Kidney epithelial cell (primary cell): ENCODE measurements at regions not wholly inside any gene's neighbourhood (a gene's known extent, or its start where the extent isn't known, plus 50 kb on each side); places are given as distances from the start of the nearest gene placed in this dataset.

Experiments
- DNase-seq: peaks from one replicate; pipeline ENCODE4 v3.0.0-alpha.2; 2010; ENCODE audit warnings: low read depth
- H3K27me3 ChIP-seq: 2 replicates; pipeline ENCODE4 v1.6.0; 2011; ENCODE audit warnings: low read length; ENCODE audit not compliant: control insufficient read depth, insufficient read depth
- H3K36me3 ChIP-seq: 2 replicates; pipeline ENCODE4 v1.5.1; 2011; ENCODE audit warnings: low read length; ENCODE audit not compliant: control insufficient read depth, insufficient read depth
- H3K4me3 ChIP-seq: 2 replicates; pipeline ENCODE4 v1.5.1; 2011; ENCODE audit warnings: low read depth, mild to moderate bottlenecking, control low read depth, low read length
- TF ChIP-seq, protein P1 (sequence below): IDR thresholded peaks from 2 replicates; pipeline ENCODE4 v1.5.1; 2011; ENCODE audit warnings: mild to moderate bottlenecking, moderate library complexity, low read length, control low read depth, inconsistent platforms; ENCODE audit not compliant: insufficient read depth, poor library complexity, severe bottlenecking

DNA sequence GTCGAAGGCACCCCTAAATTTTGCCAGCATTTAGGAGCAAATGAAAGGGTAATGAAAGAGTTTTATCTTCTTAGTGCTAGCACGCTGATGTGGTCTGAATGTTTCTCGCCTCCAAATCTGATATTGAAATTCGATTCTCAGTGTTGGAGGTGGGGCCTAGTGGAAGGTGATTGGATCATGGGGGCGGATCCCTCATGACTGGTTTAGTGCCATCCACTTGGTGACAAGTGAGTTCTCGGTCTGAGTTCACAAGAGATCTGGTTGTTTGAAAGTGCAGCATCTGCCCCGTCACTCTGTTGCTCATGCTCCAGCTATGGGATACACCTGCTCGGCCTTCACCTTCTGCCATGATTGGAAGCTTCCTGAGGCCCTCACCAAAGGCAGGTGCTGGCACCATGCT lies 75.1 kb upstream of the ZBTB40 start:
- TF ChIP-seq, protein P1, sequence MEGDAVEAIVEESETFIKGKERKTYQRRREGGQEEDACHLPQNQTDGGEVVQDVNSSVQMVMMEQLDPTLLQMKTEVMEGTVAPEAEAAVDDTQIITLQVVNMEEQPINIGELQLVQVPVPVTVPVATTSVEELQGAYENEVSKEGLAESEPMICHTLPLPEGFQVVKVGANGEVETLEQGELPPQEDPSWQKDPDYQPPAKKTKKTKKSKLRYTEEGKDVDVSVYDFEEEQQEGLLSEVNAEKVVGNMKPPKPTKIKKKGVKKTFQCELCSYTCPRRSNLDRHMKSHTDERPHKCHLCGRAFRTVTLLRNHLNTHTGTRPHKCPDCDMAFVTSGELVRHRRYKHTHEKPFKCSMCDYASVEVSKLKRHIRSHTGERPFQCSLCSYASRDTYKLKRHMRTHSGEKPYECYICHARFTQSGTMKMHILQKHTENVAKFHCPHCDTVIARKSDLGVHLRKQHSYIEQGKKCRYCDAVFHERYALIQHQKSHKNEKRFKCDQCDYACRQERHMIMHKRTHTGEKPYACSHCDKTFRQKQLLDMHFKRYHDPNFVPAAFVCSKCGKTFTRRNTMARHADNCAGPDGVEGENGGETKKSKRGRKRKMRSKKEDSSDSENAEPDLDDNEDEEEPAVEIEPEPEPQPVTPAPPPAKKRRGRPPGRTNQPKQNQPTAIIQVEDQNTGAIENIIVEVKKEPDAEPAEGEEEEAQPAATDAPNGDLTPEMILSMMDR, result no peak
- Histone ChIP-seq H3K4me3 (no peak overlapping the region), H3K27me3 (peaks cover 4% of the 10 kb centered on the region), H3K36me3 (no peaks in the 10 kb centered on the region)
- no peak for DNase-seq

DNA sequence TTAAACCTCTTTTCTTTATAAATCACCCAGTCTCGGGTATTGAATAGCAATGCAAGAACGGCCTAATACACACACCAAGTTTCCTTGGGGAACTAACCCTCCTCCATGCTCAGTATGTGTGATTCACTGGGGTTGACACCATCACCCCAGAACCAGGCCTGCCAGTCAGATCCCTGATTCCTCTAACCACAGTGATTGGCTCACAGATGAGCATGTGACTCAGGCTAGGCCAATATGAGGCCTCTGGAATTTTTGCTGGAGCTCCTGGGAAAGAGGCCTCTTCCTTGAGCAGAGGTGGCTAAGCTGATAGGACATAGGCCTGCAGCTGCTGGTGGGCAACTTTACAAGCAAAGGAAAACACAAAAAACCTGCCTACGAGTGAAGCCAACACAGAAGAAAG lies 74.7 kb upstream of the ZBTB40 start:
- H3K4me3 ChIP-seq, result no peak overlapping the region
- H3K36me3 ChIP-seq, result no peaks in the 10 kb centered on the region
- H3K27me3 ChIP-seq, result peaks cover 2% of the 10 kb centered on the region
- no peak for DNase-seq
- TF ChIP-seq, protein P1, result no peak

DNA sequence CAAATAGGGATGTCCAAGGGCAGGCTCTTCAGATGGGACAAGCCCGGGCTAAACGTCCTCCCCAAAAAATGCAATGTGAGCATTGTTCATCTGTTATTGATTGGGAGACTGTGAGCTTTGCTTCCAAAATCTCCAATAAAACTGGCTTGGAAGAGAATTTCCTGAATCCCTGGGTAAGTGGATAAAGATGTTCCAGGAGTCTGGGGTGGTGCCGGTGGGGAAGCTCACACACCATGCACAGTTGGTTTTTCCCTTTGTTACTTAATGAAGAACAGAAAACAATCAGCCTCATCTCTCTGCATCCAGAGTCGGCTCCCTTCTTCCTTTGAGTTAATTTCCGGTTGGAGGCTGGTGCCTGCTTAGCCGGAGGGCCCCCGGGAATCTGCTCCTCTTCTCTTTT lies 72.1 kb upstream of the ZBTB40 start:
- TF ChIP-seq, protein P1, result no peak
- DNase-seq, result no peak

DNA sequence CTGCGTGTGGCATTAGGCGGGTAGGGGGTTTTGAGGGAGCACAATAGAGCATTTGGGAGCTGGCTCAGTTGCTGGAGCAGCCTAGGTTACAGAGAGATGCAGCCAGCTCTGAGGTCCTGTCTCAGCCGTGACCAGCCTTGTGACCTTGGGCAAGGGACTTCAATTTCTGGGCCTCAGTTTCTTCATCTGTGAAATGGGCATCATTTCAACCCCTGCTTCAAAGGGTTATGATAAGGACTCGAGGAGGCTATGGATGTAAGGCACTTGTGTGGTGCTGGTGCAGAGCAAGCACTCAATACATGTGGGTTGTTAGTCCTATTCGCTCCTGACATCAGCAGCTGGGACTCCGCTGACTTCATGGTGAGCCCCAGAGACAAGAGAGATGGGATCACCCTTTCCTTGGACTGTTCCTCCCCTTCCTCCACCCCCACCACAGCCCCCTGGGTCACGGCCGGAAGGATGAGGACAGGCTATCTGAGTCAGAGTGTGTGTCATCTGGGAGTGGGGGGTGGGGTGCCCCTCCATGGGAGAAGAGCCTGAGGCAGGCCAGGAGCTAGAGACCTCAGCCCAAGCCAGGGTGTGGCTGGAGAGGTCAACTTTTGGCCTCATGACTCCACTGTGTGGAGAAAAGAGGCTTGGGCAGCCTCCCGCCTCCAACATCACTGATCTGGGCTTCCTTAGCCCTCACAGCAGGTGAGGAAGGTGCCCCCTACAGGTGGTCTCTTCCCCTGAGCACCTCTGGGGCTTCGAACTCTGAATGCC lies 71.4 kb upstream of the ZBTB40 start:
- TF ChIP-seq, protein P1, result no peak
- H3K27me3 ChIP-seq, result peaks cover 2% of the 10 kb centered on the region
- no peak for DNase-seq
- no peaks in the 10 kb centered on the region for H3K36me3 ChIP-seq
- H3K4me3 ChIP-seq, result no peak overlapping the region

More for the DNA sequence above, 72.1 kb upstream of the ZBTB40 start:
- Histone ChIP-seq H3K27me3 (peaks cover 2% of the 10 kb centered on the region), H3K4me3 (no peak overlapping the region), H3K36me3 (no peaks in the 10 kb centered on the region)

DNA sequence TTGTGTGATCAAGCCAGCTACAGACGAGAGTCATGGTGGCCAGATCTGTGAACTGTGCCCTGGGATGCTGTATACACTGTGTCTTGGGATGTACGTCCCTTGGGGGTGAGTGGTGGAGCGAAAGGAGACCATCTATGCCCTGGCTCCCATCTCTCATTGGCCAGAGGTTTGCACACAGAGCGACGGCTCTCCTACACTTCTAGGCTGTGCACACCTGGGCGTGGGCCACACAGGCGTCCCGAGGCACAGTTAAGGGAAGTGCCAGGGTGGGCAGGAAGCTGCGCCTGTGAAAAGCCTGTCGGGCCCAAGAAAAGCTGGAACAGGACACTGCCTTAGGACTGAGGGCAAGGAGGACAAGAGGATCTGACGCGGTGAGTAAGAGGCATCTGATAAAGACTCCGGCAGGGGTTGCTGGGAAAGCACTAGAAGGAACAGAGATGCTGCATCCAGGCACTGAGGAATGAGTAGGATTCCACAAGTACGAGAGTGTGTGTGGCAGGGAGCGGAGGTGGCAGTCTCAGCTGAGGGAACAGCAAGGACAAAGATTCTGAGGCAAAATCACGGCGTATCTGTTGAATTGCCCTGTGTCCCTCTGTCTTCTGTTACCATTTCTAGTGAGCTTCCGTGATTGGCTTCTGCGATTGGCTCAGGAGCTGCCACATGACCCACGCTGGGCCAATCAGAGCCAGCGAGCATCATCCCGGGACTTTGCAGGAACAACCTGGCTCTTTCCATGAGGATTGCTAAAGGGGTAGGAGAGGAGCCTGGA lies 67.9 kb upstream of the ZBTB40 start:
- H3K4me3 ChIP-seq, result no peak overlapping the region
- no peak for DNase-seq
- H3K36me3 ChIP-seq, result no peaks in the 10 kb centered on the region
- peaks cover 4% of the 10 kb centered on the region for H3K27me3 ChIP-seq
- TF ChIP-seq, protein P1, result no peak
